ENCODE measurements at regions not wholly inside any gene's neighbourhood (a gene's known extent, or its start where the extent isn't known, plus 50 kb on each side); places are given as distances from the start of the nearest gene placed in this dataset.
"Not testable (repeated sequence)": the region's sequence is repeated elsewhere in the genome, so short reads cannot be mapped to it uniquely, and the experiment has no call there.

- no peaks in the 10 kb centered on the region for H3K4me1 ChIP-seq (ENCODE audit: control insufficient read depth, insufficient read depth, low read length)
These were observed 91.9 kb upstream of the CEP78 start for GRCh38 chr9:78144008-78144381.

DNA sequence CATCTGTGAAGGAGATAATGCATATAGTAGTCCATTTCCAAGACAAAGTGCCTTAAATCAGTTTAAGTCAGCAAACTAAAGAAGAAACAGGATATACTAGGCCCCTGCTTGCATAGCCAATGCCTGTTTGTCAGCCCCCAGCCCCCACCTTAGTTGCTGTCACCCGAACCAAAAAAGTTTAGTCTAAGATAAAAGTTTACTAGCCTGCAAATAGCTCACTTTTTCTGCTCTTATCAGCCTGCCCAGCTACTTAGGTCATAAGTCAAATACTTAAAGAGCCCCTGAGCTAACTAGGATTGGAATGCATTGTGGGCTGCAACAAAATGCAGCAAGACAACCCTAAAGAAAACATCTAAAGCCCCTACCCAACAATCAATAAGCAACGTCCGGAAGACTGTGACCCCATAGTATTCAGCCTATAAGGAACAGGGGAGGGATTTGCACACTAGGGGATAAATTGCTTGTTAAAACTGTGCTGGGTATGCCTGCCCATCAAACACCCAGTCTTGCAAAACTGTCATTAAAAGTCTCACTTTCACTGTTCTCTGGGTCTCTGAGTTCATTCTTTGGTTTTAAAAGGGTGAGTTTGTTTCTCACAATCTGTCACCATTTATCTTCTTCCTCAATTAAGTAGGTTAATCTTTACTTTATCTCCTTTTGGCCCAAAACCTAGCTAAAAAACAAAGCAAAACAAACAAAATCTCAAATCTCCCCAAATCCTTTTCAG lies 92.4 kb upstream of the CEP78 start:
- H3K9me3 ChIP-seq (ENCODE audit: control insufficient read depth in 2 of 2, low read length in 2 of 2): peaks cover 3 to 4% of the 10 kb centered on the region in 2 donors
- H3K36me3 ChIP-seq (ENCODE audit: control insufficient read depth in 2 of 2, insufficient read depth in 2 of 2, low read length in 2 of 2): no peaks in the 10 kb centered on the region
- H3K9ac ChIP-seq (ENCODE audit: low read length in 2 of 2): no peak overlapping the region
- H3K4me1 ChIP-seq (ENCODE audit: control insufficient read depth, insufficient read depth, low read length): no peaks in the 10 kb centered on the region
- no peak overlapping the region for H3K27ac ChIP-seq (ENCODE audit: low read length)
- no peak overlapping the region for H3K4me3 ChIP-seq (ENCODE audit: low read length in 2 of 2)
- H3K27me3 ChIP-seq (ENCODE audit: control insufficient read depth in 1 of 2, insufficient read depth in 2 of 2, low read length in 2 of 2): no peaks in the 10 kb centered on the region

More at GRCh38 chr9:78144008-78144381, 91.9 kb upstream of the CEP78 start:
- Histone ChIP-seq H3K27ac (ENCODE audit: low read length) (no peak overlapping the region), H3K4me3 (ENCODE audit: low read length in 2 of 2) (no peak overlapping the region), H3K9me3 (ENCODE audit: control insufficient read depth in 2 of 2, low read length in 2 of 2) (peaks cover 3 to 4% of the 10 kb centered on the region in 2 donors), H3K36me3 (ENCODE audit: control insufficient read depth in 2 of 2, insufficient read depth in 2 of 2, low read length in 2 of 2) (no peaks in the 10 kb centered on the region), H3K9ac (ENCODE audit: low read length in 2 of 2) (no peak overlapping the region), H3K27me3 (ENCODE audit: control insufficient read depth in 1 of 2, insufficient read depth in 2 of 2, low read length in 2 of 2) (no peaks in the 10 kb centered on the region)

DNA sequence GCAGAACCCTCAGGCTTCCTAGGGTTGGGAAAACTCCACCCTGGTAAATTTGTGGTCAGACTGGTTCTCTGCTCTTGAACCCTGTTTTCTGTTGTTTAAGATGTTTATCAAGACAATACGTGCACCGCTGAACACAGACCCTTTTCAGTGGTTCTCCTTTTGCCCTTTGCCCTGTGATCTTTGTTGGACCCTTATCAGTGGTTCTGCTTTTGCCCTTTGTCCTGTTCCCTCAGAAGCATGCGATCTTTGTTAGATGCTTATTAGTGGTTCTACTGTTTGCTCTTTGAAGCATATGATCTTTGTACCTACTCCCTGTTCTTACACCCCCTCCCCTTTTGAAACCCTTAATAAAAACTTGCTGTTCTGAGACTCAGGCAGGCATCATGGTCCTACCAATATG lies 93.6 kb upstream of the CEP78 start:
- H3K36me3 ChIP-seq (ENCODE audit: control insufficient read depth in 2 of 2, insufficient read depth in 2 of 2, low read length in 2 of 2); H3K4me3 ChIP-seq (ENCODE audit: low read length in 2 of 2); H3K27ac ChIP-seq (ENCODE audit: low read length); H3K9me3 ChIP-seq (ENCODE audit: control insufficient read depth in 2 of 2, low read length in 2 of 2); H3K27me3 ChIP-seq (ENCODE audit: control insufficient read depth in 1 of 2, insufficient read depth in 2 of 2, low read length in 2 of 2); H3K9ac ChIP-seq (ENCODE audit: low read length in 2 of 2); H3K4me1 ChIP-seq (ENCODE audit: control insufficient read depth, insufficient read depth, low read length): not testable (repeated sequence)

- no peak overlapping the region for H3K9ac ChIP-seq (ENCODE audit: low read length in 2 of 2)
- H3K4me1 ChIP-seq (ENCODE audit: control insufficient read depth, insufficient read depth, low read length): no peaks in the 10 kb centered on the region
- H3K27ac ChIP-seq (ENCODE audit: low read length): no peak overlapping the region
- H3K36me3 ChIP-seq (ENCODE audit: control insufficient read depth in 2 of 2, insufficient read depth in 2 of 2, low read length in 2 of 2): no peaks in the 10 kb centered on the region
- H3K9me3 ChIP-seq (ENCODE audit: control insufficient read depth in 2 of 2, low read length in 2 of 2): no peaks in the 10 kb centered on the region
- H3K4me3 ChIP-seq (ENCODE audit: low read length in 2 of 2): no peak overlapping the region
- H3K27me3 ChIP-seq (ENCODE audit: control insufficient read depth in 1 of 2, insufficient read depth in 2 of 2, low read length in 2 of 2): no peaks in the 10 kb centered on the region
These were observed 102.1 kb upstream of the CEP78 start for GRCh38 chr9:78133751-78134150.

DNA sequence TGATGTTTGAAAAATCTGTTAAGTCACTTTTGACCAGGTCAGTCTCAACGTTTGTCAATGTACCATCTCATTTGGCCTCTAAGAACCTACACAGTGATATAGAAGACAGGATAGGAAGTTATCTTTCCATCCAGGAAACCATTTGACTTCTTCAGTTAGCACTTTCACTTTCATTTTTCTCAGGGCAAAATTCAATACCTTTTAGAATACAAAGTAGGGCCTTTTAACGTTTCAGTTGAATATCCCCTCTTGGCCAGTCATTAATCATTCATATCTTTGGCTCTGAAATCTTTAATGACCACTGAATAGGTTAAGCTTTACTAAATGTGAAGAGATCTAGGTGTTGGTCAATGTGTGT lies 101.1 kb upstream of the GNAQ start:
- no peak overlapping the region for H3K9ac ChIP-seq (ENCODE audit: low read length in 2 of 2)
- H3K9me3 ChIP-seq (ENCODE audit: control insufficient read depth in 2 of 2, low read length in 2 of 2): no peaks in the 10 kb centered on the region
- no peaks in the 10 kb centered on the region for H3K4me1 ChIP-seq (ENCODE audit: control insufficient read depth, insufficient read depth, low read length)
- H3K27me3 ChIP-seq (ENCODE audit: control insufficient read depth in 1 of 2, insufficient read depth in 2 of 2, low read length in 2 of 2): no peaks in the 10 kb centered on the region
- no peak overlapping the region for H3K27ac ChIP-seq (ENCODE audit: low read length)
- H3K36me3 ChIP-seq (ENCODE audit: control insufficient read depth in 2 of 2, insufficient read depth in 2 of 2, low read length in 2 of 2): no peaks in the 10 kb centered on the region
- peak overlapping the region; percentile 37 to 44 for H3K4me3 ChIP-seq (ENCODE audit: low read length in 2 of 2)

GRCh38 chr9:78131969-78132700 lies 100.5 kb upstream of the GNAQ start:
- H3K27me3 ChIP-seq (ENCODE audit: control insufficient read depth in 1 of 2, insufficient read depth in 2 of 2, low read length in 2 of 2): peaks cover 0 to 2% of the 10 kb centered on the region in 2 donors
- H3K9ac ChIP-seq (ENCODE audit: low read length in 2 of 2): no peak overlapping the region
- no peaks in the 10 kb centered on the region for H3K36me3 ChIP-seq (ENCODE audit: control insufficient read depth in 2 of 2, insufficient read depth in 2 of 2, low read length in 2 of 2)
- H3K4me3 ChIP-seq (ENCODE audit: low read length in 2 of 2): peak overlapping the region; percentile 37 to 44
- no peaks in the 10 kb centered on the region for H3K9me3 ChIP-seq (ENCODE audit: control insufficient read depth in 2 of 2, low read length in 2 of 2)
- no peak overlapping the region for H3K27ac ChIP-seq (ENCODE audit: low read length)
- H3K4me1 ChIP-seq (ENCODE audit: control insufficient read depth, insufficient read depth, low read length): no peaks in the 10 kb centered on the region

DNA sequence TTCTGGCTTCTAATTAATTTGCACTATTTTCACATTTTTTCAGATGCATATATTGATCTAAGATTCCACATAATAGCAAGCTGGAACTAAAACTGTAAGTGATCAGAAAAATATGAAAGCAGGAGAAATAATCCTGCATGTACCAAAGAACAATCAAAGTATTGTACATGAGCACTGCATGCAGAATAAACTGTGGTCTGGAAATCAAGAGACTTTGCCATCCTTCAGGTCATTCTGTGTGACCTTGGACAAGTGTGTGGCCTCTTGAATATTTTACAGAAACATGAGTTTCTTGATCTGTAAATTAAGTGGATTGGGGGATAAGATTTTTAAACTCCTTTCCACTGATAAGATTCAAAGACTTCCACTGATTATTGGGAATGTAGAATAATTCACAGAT lies 99.2 kb upstream of the GNAQ start:
- Histone ChIP-seq H3K9ac (ENCODE audit: low read length in 2 of 2) (no peak overlapping the region), H3K36me3 (ENCODE audit: control insufficient read depth in 2 of 2, insufficient read depth in 2 of 2, low read length in 2 of 2) (no peaks in the 10 kb centered on the region), H3K4me1 (ENCODE audit: control insufficient read depth, insufficient read depth, low read length) (no peaks in the 10 kb centered on the region), H3K27ac (ENCODE audit: low read length) (no peak overlapping the region), H3K27me3 (ENCODE audit: control insufficient read depth in 1 of 2, insufficient read depth in 2 of 2, low read length in 2 of 2) (peaks cover 0 to 3% of the 10 kb centered on the region in 2 donors), H3K4me3 (ENCODE audit: low read length in 2 of 2) (no peak overlapping the region), H3K9me3 (ENCODE audit: control insufficient read depth in 2 of 2, low read length in 2 of 2) (no peaks in the 10 kb centered on the region)

DNA sequence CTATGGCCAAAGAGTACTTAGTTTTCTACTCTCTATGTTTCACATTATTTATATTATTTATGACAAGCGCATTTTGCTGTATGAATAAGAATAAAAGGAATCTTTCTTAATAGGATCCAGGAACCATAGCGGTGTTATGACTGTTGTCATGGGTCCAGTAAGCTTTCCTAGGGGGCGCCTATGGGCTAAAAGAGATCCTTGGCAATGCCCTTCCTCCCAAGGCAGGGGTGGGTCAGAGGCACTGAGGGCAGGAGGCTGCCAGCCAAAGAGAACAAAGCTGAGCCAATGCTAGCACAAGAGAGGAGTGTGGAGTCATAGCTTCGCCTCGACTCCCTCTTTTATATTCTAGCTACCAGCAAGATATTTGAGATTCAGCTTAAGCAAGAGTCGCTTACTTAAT lies 98.4 kb upstream of the GNAQ start:
- no peak overlapping the region for H3K4me3 ChIP-seq (ENCODE audit: low read length in 2 of 2)
- H3K27ac ChIP-seq (ENCODE audit: low read length): no peak overlapping the region

GRCh38 chr9:78127279-78128225 lies 95.9 kb upstream of the GNAQ start:
- no peaks in the 10 kb centered on the region for H3K4me1 ChIP-seq (ENCODE audit: control insufficient read depth, insufficient read depth, low read length)
- H3K9ac ChIP-seq (ENCODE audit: low read length in 2 of 2): no peak overlapping the region
- no peaks in the 10 kb centered on the region for H3K36me3 ChIP-seq (ENCODE audit: control insufficient read depth in 2 of 2, insufficient read depth in 2 of 2, low read length in 2 of 2)
- H3K27ac ChIP-seq (ENCODE audit: low read length): no peak overlapping the region
- H3K4me3 ChIP-seq (ENCODE audit: low read length in 2 of 2): no peak overlapping the region
- H3K9me3 ChIP-seq (ENCODE audit: control insufficient read depth in 2 of 2, low read length in 2 of 2): no peaks in the 10 kb centered on the region
- H3K27me3 ChIP-seq (ENCODE audit: control insufficient read depth in 1 of 2, insufficient read depth in 2 of 2, low read length in 2 of 2): peaks cover 0 to 3% of the 10 kb centered on the region in 2 donors

More for the DNA sequence above, 98.4 kb upstream of the GNAQ start:
- H3K9me3 ChIP-seq (ENCODE audit: control insufficient read depth in 2 of 2, low read length in 2 of 2): no peaks in the 10 kb centered on the region
- peaks cover 0 to 3% of the 10 kb centered on the region in 2 donors for H3K27me3 ChIP-seq (ENCODE audit: control insufficient read depth in 1 of 2, insufficient read depth in 2 of 2, low read length in 2 of 2)
- no peak overlapping the region for H3K9ac ChIP-seq (ENCODE audit: low read length in 2 of 2)
- no peaks in the 10 kb centered on the region for H3K4me1 ChIP-seq (ENCODE audit: control insufficient read depth, insufficient read depth, low read length)
- H3K36me3 ChIP-seq (ENCODE audit: control insufficient read depth in 2 of 2, insufficient read depth in 2 of 2, low read length in 2 of 2): no peaks in the 10 kb centered on the region

DNA sequence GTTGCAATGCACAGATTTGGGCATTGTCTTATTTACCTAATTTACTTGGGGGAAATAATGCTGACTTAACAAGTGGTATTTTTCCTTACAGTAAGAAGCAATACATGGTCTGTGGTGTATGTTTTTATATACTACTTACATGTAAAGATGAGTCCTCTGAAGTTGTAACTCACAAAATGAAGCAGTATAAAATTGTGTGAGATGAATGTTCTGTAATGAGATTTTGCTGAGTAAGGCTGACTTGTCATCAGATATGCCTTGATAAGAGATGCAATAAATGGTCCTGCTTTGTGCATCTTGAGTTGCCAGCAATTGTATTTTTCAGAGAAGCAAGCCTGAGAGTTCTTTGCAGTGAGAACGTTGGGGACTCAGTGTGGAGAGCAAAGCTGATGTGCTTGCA lies 92.2 kb upstream of the GNAQ start:
- Histone ChIP-seq H3K9ac (ENCODE audit: low read length in 2 of 2) (no peak overlapping the region), H3K4me3 (ENCODE audit: low read length in 2 of 2) (no peak overlapping the region), H3K9me3 (ENCODE audit: control insufficient read depth in 2 of 2, low read length in 2 of 2) (no peaks in the 10 kb centered on the region), H3K36me3 (ENCODE audit: control insufficient read depth in 2 of 2, insufficient read depth in 2 of 2, low read length in 2 of 2) (no peaks in the 10 kb centered on the region), H3K27me3 (ENCODE audit: control insufficient read depth in 1 of 2, insufficient read depth in 2 of 2, low read length in 2 of 2) (peaks cover 0 to 3% of the 10 kb centered on the region in 2 donors), H3K27ac (ENCODE audit: low read length) (no peak overlapping the region), H3K4me1 (ENCODE audit: control insufficient read depth, insufficient read depth, low read length) (no peaks in the 10 kb centered on the region)

All from stomach smooth muscle (tissue), 2 donors.